Activated CD4-positive, alpha-beta T cell treated with anti-CD3 and anti-CD28 coated beads, Interleukin-2, amount 50 U/mL, for 1 hour (primary cell): ENCODE measurements at regions not wholly inside any gene's neighbourhood (a gene's known extent, or its start where the extent isn't known, plus 50 kb on each side); places are given as distances from the start of the nearest gene placed in this dataset.
"Not testable (repeated sequence)": the region's sequence is repeated elsewhere in the genome, so short reads cannot be mapped to it uniquely, and the experiment has no call there.

Experiments
- DNase-seq: peaks from one replicate; pipeline ENCODE4 v3.0.0-alpha.2; 2020

GRCh38 chr2:83003555-83003954 is 1455.5 kb downstream of the SUCLG1 start:
- DNase-seq: no peak

GRCh38 chr2:83002706-83003105 is 1456.4 kb downstream of the SUCLG1 start:
- DNase-seq: no peak

GRCh38 chr2:82998781-82999180 is 1460.3 kb downstream of the SUCLG1 start:
- DNase-seq: no peak

- no peak for DNase-seq
Observed at GRCh38 chr2:82996217-82996616, 1462.9 kb downstream of the SUCLG1 start.

- no peak for DNase-seq
Observed at GRCh38 chr2:82994151-82994550, 1464.9 kb downstream of the SUCLG1 start.

GRCh38 chr2:82993609-82994008 is 1465.5 kb downstream of the SUCLG1 start:
- no peak for DNase-seq

- no peak for DNase-seq
Observed at GRCh38 chr2:82992968-82993367, 1466.1 kb downstream of the SUCLG1 start.

GRCh38 chr2:82987706-82988105 is 1471.4 kb downstream of the SUCLG1 start:
- DNase-seq: not testable (repeated sequence)

- no peak for DNase-seq
Observed at GRCh38 chr2:82986899-82987298, 1472.2 kb downstream of the SUCLG1 start.

- DNase-seq: no peak
Observed at GRCh38 chr2:82985572-82986197, 1473.4 kb downstream of the SUCLG1 start.

- no peak for DNase-seq
Observed at GRCh38 chr2:82968358-82968757, 1490.7 kb downstream of the SUCLG1 start.

GRCh38 chr2:82964341-82964740 is 1494.7 kb downstream of the SUCLG1 start:
- no peak for DNase-seq

- no peak for DNase-seq
Observed at GRCh38 chr2:82959727-82960126, 1499.4 kb downstream of the SUCLG1 start.

GRCh38 chr2:82954868-82955267 is 1504.2 kb downstream of the SUCLG1 start:
- DNase-seq: no peak

GRCh38 chr2:82939211-82939610 is 1519.9 kb downstream of the SUCLG1 start:
- DNase-seq: no peak

GRCh38 chr2:82938321-82938845 is 1520.7 kb downstream of the SUCLG1 start:
- not testable (repeated sequence) for DNase-seq

GRCh38 chr2:82913566-82913965 is 1545.5 kb downstream of the SUCLG1 start:
- DNase-seq: no peak

- no peak for DNase-seq
Observed at GRCh38 chr2:82896117-82896516, 1563.0 kb downstream of the SUCLG1 start.

GRCh38 chr2:82893190-82893589 is 1565.9 kb downstream of the SUCLG1 start:
- DNase-seq: no peak

GRCh38 chr2:82879803-82880202 is 1579.3 kb downstream of the SUCLG1 start:
- DNase-seq: no peak

- DNase-seq: no peak
Observed at GRCh38 chr2:82875858-82876257, 1583.2 kb downstream of the SUCLG1 start.

GRCh38 chr2:82857967-82858366 is 1601.1 kb downstream of the SUCLG1 start:
- DNase-seq: no peak

- DNase-seq: no peak
Observed at GRCh38 chr2:82853299-82853698, 1605.8 kb downstream of the SUCLG1 start.

GRCh38 chr2:82852787-82853186 is 1606.3 kb downstream of the SUCLG1 start:
- no peak for DNase-seq

GRCh38 chr2:82848285-82848684 is 1610.8 kb downstream of the SUCLG1 start:
- DNase-seq: no peak
